ENCODE measurements at regions not wholly inside any gene's neighbourhood (a gene's known extent, or its start where the extent isn't known, plus 50 kb on each side); places are given as distances from the start of the nearest gene placed in this dataset.

DNA sequence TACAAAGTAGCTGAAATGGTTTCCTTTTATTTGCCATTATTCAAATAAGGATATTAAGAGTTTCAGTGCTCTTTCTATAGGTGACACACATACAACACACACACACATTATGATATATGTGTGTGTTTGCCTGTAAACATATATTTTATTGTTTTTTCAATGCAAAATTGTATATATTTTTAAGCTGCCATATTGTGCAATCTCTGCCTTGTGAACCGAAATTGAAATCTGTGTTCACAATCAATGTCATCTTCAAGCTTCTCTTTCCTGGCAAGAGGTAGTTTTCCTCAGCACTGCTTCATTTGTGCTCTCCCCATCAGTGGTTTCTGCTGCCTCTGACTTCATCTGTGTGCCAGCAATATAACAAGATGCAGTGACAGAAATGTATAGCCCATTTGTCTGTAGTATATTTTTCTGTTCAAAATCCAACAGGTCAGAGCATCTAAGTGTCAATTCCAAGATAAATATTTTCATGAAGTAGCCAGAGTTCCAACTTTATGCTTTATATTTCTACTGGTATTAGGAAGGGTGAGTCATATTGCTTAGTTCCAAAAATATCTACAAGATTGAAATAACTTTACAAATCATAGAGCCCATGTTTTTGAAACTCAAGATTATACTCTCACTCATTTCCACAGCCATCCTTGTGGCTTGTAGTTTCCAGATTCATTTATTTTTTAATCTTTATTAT is 1704.8 kb upstream of the CDH9 start:
- TF ChIP-seq GATA2 (IDR thresholded peaks at IDR 0.05; ENCODE audit: low read depth, low read length) (no peak), GATA3 (IDR thresholded peaks at IDR 0.05; ENCODE audit: low read depth, low read length) (no peak)
